Osteocyte (in vitro differentiated cells): ENCODE measurements at regions not wholly inside any gene's neighbourhood (a gene's known extent, or its start where the extent isn't known, plus 50 kb on each side); places are given as distances from the start of the nearest gene placed in this dataset.

Source experiments
- DNase-seq: peaks from one replicate; pipeline ENCODE4 v3.0.0; 2021; ENCODE audit warnings: mixed read lengths; ENCODE audit not compliant: unreplicated experiment; ENCODE audit errors: extremely low spot score
- H3K27ac Mint-ChIP-seq: one replicate; pipeline ENCODE4 v1.8.0; 2021; ENCODE audit warnings: mild to moderate bottlenecking, mixed read lengths; ENCODE audit not compliant: unreplicated experiment
- H3K27me3 Mint-ChIP-seq: one replicate; pipeline ENCODE4 v1.8.0; 2021; ENCODE audit warnings: mixed read lengths; ENCODE audit not compliant: unreplicated experiment
- H3K36me3 Mint-ChIP-seq: one replicate; pipeline ENCODE4 v1.8.0; 2021; ENCODE audit warnings: mixed read lengths; ENCODE audit not compliant: unreplicated experiment
- H3K4me1 Mint-ChIP-seq: one replicate; pipeline ENCODE4 v1.8.0; 2021; ENCODE audit warnings: mixed read lengths; ENCODE audit not compliant: unreplicated experiment
- H3K4me3 Mint-ChIP-seq: one replicate; pipeline ENCODE4 v1.8.0; 2021; ENCODE audit warnings: mild to moderate bottlenecking, moderate library complexity, mixed read lengths; ENCODE audit not compliant: unreplicated experiment
- H3K9me3 Mint-ChIP-seq: one replicate; pipeline ENCODE4 v1.8.0; 2021; ENCODE audit warnings: mixed read lengths; ENCODE audit not compliant: unreplicated experiment
- TF ChIP-seq, protein P1 (sequence below): fragments of 200-600 bp; sonication (generic); IDR thresholded peaks from 2 replicates; pipeline ENCODE4 v1.5.0; 2021; ENCODE audit warnings: antibody characterized with exemption, mild to moderate bottlenecking, moderate library complexity

DNA sequence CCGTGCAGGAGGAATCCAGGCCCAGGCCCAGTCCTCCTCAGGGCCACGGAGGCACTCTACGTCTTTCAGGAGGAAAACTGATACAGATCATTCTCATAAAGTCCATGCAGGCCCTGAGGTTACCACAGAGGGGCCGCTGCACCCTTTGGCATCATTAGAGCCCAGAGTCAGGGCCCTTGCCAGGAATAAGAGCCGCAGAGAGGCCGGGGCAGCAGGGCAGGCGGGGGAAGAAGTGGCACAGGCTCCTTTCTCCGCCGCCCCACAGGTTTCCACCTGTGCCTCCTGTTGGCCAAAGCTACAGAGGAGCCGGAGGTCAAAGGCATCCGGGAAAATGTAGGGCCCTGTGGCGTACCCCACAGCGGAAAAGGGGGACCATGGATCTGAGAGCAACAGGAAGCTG lies 366.6 kb upstream of the SHH start:
- peak; percentile 78 for DNase-seq
- Mint-ChIP-seq H3K4me3 (no peak overlapping the region), H3K27me3 (no peaks in the 10 kb centered on the region), H3K9me3 (peaks cover 6% of the 10 kb centered on the region), H3K36me3 (no peaks in the 10 kb centered on the region), H3K27ac (no peak overlapping the region), H3K4me1 (no peaks in the 10 kb centered on the region)
- TF ChIP-seq, protein P1, sequence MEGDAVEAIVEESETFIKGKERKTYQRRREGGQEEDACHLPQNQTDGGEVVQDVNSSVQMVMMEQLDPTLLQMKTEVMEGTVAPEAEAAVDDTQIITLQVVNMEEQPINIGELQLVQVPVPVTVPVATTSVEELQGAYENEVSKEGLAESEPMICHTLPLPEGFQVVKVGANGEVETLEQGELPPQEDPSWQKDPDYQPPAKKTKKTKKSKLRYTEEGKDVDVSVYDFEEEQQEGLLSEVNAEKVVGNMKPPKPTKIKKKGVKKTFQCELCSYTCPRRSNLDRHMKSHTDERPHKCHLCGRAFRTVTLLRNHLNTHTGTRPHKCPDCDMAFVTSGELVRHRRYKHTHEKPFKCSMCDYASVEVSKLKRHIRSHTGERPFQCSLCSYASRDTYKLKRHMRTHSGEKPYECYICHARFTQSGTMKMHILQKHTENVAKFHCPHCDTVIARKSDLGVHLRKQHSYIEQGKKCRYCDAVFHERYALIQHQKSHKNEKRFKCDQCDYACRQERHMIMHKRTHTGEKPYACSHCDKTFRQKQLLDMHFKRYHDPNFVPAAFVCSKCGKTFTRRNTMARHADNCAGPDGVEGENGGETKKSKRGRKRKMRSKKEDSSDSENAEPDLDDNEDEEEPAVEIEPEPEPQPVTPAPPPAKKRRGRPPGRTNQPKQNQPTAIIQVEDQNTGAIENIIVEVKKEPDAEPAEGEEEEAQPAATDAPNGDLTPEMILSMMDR, result no peak

DNA sequence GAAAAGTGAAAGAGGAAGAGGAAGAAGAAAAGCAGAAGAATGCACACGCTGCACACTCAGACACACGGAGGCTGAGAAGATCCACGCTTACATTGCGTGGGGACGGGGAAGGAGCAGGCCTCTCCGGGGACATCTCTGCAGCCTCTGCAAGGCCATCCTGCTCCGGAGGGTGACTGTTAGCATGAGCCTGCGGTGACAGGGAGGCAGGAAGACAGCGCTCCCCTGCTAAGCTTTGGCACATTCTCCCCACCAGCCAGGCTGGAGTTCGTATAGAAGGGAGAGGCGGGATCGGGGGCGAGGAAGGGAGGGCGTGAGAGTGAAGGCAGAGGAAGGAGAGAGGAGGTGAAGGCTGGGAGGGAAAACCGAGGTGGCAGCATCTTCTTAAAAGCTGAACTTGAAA lies 366.0 kb upstream of the SHH start:
- Mint-ChIP-seq H3K4me1 (no peaks in the 10 kb centered on the region), H3K36me3 (no peaks in the 10 kb centered on the region), H3K27ac (no peak overlapping the region), H3K9me3 (peaks cover 6% of the 10 kb centered on the region), H3K27me3 (no peaks in the 10 kb centered on the region), H3K4me3 (no peak overlapping the region)
- peak; percentile 42 for DNase-seq
- TF ChIP-seq, protein P1, result no peak

DNA sequence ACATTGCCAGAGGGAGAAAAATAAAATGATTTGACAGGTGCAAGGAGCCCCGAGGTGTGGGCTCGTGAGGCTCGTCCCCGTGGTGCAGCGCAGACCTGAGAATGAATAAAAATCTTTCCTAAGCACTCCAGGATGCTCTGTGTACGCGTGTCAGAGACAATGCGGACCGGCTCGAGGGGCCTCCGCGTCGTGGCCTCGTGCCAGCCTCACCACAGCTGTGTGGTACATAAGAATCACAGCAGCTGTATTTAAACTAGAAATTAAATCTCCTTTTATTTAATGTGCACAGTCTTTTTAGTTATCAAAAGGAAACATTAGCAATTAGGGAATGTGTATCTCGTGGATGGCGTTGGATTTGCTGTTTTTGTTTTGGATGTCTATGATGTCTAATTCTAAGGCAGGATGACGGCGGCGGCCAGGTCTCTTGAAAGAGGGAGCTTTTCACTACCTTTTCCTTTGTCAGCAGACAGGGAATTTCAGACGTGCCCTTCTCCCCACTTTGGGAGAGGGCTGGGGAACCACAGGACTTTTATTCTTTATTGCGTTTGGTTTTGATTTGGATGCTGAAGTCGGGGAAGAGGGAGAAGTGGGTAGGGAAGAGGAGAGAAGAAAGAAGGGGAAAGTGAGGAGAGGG lies 365.3 kb upstream of the SHH start:
- H3K4me1 Mint-ChIP-seq, result no peaks in the 10 kb centered on the region
- DNase-seq, result peak; percentile 65
- no peaks in the 10 kb centered on the region for H3K36me3 Mint-ChIP-seq
- TF ChIP-seq, protein P1, result no peak
- no peaks in the 10 kb centered on the region for H3K27me3 Mint-ChIP-seq
- no peak overlapping the region for H3K27ac Mint-ChIP-seq
- no peak overlapping the region for H3K4me3 Mint-ChIP-seq
- H3K9me3 Mint-ChIP-seq, result peaks cover 7% of the 10 kb centered on the region

DNA sequence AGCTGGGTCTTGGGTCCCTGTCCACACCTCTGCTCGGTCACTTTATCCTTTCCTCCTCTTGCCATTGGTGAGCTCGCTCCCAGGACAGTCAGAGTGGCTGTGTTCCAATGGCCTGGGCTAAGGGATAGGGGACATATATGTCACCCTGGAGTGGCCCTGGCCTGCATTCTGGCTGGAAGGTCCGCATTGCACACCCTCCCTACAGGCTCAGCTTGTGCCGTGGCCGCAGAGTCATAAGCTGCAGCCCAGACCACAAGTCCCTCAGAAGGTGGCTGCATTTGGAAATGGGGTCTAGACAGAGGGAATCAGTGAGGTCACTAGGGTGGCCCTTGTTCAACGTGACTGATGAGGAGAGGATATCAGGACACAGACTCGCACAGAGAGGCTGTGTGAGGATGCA lies 363.8 kb upstream of the SHH start:
- peak; percentile 81 for DNase-seq
- no peaks in the 10 kb centered on the region for H3K36me3 Mint-ChIP-seq

DNA sequence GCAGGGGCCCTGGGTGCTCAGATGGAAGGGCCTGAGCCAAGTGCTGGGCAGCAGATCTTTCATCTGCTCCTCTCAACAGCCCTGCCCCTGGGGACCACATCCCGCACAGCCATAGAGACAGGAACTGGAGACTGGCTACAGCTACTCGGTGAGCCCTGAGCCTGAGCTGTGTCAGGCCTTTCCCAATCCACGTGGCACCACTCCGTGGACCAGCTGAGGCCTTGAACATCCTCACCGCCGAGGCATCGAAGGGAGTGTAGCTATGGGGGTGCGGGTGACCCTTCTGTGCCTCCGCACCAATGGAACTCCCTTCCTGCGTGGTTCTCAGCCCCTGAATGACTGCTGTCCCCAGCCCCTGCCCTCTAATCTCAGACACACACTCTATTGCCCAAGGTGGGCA lies 362.7 kb upstream of the SHH start:
- H3K36me3 Mint-ChIP-seq, result no peaks in the 10 kb centered on the region
- TF ChIP-seq, protein P1, result no peak
- no peak overlapping the region for H3K4me3 Mint-ChIP-seq
- DNase-seq, result peak; percentile 83
- no peaks in the 10 kb centered on the region for H3K4me1 Mint-ChIP-seq
- H3K27ac Mint-ChIP-seq, result no peak overlapping the region
- H3K27me3 Mint-ChIP-seq, result no peaks in the 10 kb centered on the region
- peaks cover 8% of the 10 kb centered on the region for H3K9me3 Mint-ChIP-seq

More for the DNA sequence above, 363.8 kb upstream of the SHH start:
- TF ChIP-seq, protein P1, result no peak
- Mint-ChIP-seq H3K4me1 (no peaks in the 10 kb centered on the region), H3K27ac (no peak overlapping the region), H3K9me3 (peaks cover 8% of the 10 kb centered on the region), H3K27me3 (no peaks in the 10 kb centered on the region), H3K4me3 (no peak overlapping the region)
